H1 (cell line): ENCODE measurements at regions not wholly inside any gene's neighbourhood (a gene's known extent, or its start where the extent isn't known, plus 50 kb on each side); places are given as distances from the start of the nearest gene placed in this dataset.
A peak's percentile ranks its signal among the peaks of the same experiment; 100 is the strongest.

ENCODE experiments used
- CTCF ChIA-PET: fragments of 300-600 bp; sonication (Branson Sonifier 250); formaldehyde crosslinking; loops from one replicate; lab custom pipeline; 2021; ENCODE audit not compliant: partially characterized antibody; lab: Charles Lee
- POLR2A ChIA-PET: fragments of 300-600 bp; sonication (Branson Sonifier 250); formaldehyde crosslinking; loops from one replicate; lab custom pipeline; 2021; ENCODE audit warnings: inconsistent platforms; ENCODE audit not compliant: partially characterized antibody; lab: Charles Lee
- DNase-seq, 2 experiments: peaks; one replicate each; pipeline versions ENCODE4 v3.0.0 to v3.0.0-alpha.2; 2010 to 2022; ENCODE audit warnings: low spot score in 2 of 2, low read depth in 1 of 2, mixed read lengths in 1 of 2
- FAIRE-seq: peaks from 2 replicates; lab custom pipeline; 2011; peaks lifted over from hg19 to GRCh38; lab: Jason Lieb, UNC
- H2AFZ ChIP-seq: 2 replicates; pipeline ENCODE4 v1.8.1; 2012; ENCODE audit warnings: low read length, inconsistent platforms
- H2AK5ac ChIP-seq: 2 replicates; pipeline ENCODE4 v1.6.1; 2013; ENCODE audit warnings: low read depth, low read length
- H2BK120ac ChIP-seq: replicated peaks from 2 replicates; pipeline ENCODE3; 2013; ENCODE audit warnings: low read depth, low read length, inconsistent platforms
- H2BK12ac ChIP-seq: 2 replicates; pipeline ENCODE4 v1.6.1; 2013; ENCODE audit warnings: low read depth, low read length
- H2BK15ac ChIP-seq: 2 replicates; pipeline ENCODE4 v1.6.1; 2013; ENCODE audit warnings: low read length
- H2BK20ac ChIP-seq: 2 replicates; pipeline ENCODE4 v1.6.1; 2013; ENCODE audit warnings: low read length
- H2BK5ac ChIP-seq: 2 replicates; pipeline ENCODE4 v1.6.1; 2013; ENCODE audit warnings: low read depth, low read length
- H3K14ac ChIP-seq: 2 replicates; pipeline ENCODE4 v1.6.1; 2013; ENCODE audit warnings: inconsistent platforms; ENCODE audit not compliant: insufficient read length
- H3K18ac ChIP-seq: 2 replicates; pipeline ENCODE4 v1.6.1; 2013; ENCODE audit warnings: low read length; ENCODE audit errors: extremely low read depth
- H3K23ac ChIP-seq: 2 replicates; pipeline ENCODE4 v1.6.1; 2013; ENCODE audit warnings: inconsistent platforms; ENCODE audit not compliant: insufficient read length
- H3K23me2 ChIP-seq: 2 replicates; pipeline ENCODE4 v1.6.1; 2013; ENCODE audit warnings: low read depth, low read length
- H3K27ac ChIP-seq: 2 replicates; pipeline ENCODE4 v1.6.1; 2011; ENCODE audit warnings: low read depth, low read length, inconsistent platforms
- H3K27me3 ChIP-seq, 4 experiments: replicated peaks in 1 of 4; 1 replicate in 1 of 4; 2 replicates in 3 of 4; pipeline versions ENCODE4 v1.6.1 to v1.8.1; 2011 to 2013; ENCODE audit warnings: low read length in 3 of 4, mild to moderate bottlenecking in 3 of 4, inconsistent platforms in 2 of 4, mixed read lengths in 2 of 4, moderate library complexity in 1 of 4; ENCODE audit not compliant: control insufficient read depth in 3 of 4, insufficient read depth in 3 of 4; ENCODE audit errors: extremely low read depth in 1 of 4
- H3K36me3 ChIP-seq, 4 experiments: 2 replicates each; pipeline versions ENCODE4 v1.6.1 to v1.8.1; 2011 to 2013; ENCODE audit warnings: mild to moderate bottlenecking in 4 of 4, low read length in 3 of 4, moderate library complexity in 2 of 4, control low read depth in 1 of 4, inconsistent platforms in 1 of 4; ENCODE audit not compliant: insufficient read depth in 4 of 4, control insufficient read depth in 2 of 4
- H3K4ac ChIP-seq: replicated peaks from 2 replicates; pipeline ENCODE3; 2013; ENCODE audit warnings: low read length, low read depth, mixed read lengths, inconsistent platforms; ENCODE audit not compliant: insufficient read length
- H3K4me1 ChIP-seq, 4 experiments: replicated peaks in 1 of 4; 1 replicate in 1 of 4; 2 replicates in 3 of 4; pipeline versions ENCODE4 v1.6.1 to v1.8.1; 2011 to 2013; ENCODE audit warnings: low read length in 3 of 4, inconsistent platforms in 2 of 4, mixed read lengths in 1 of 4; ENCODE audit not compliant: insufficient read depth in 4 of 4, control insufficient read depth in 3 of 4
- H3K4me2 ChIP-seq, 2 experiments: 2 replicates each; pipeline versions ENCODE4 v1.6.1 to v1.8.1; 2011 to 2013; ENCODE audit warnings: low read depth in 2 of 2, low read length in 2 of 2, control low read depth in 1 of 2, inconsistent platforms in 1 of 2, mild to moderate bottlenecking in 1 of 2; ENCODE audit not compliant: insufficient read depth in 1 of 2
- H3K4me3 ChIP-seq, 4 experiments: fragments of 200-600, 300-600 bp in 1 of 4; sonication (generic), shearing (Covaris generic), sonication (Bioruptor Twin) in 1 of 4; 2 replicates each; pipeline versions ENCODE4 v1.5.1 to v1.8.1; 2011 to 2016; ENCODE audit warnings: low read length in 4 of 4, low read depth in 3 of 4, control low read depth in 2 of 4, inconsistent platforms in 2 of 4, mild to moderate bottlenecking in 2 of 4, mixed read lengths in 1 of 4, moderate library complexity in 1 of 4; ENCODE audit not compliant: insufficient read depth in 2 of 4; ENCODE audit errors: extremely low read depth in 1 of 4
- H3K56ac ChIP-seq: replicated peaks from 2 replicates; pipeline ENCODE3; 2013; ENCODE audit warnings: low read depth, mild to moderate bottlenecking, mixed read lengths, low read length, inconsistent platforms; ENCODE audit not compliant: insufficient read length
- H3K79me1 ChIP-seq: 2 replicates; pipeline ENCODE4 v1.6.1; 2013; ENCODE audit warnings: low read depth, low read length, control low read depth
- H3K79me2 ChIP-seq, 2 experiments: 2 replicates each; pipeline versions ENCODE4 v1.6.1 to v1.8.1; 2012 to 2013; ENCODE audit warnings: low read length in 2 of 2, mild to moderate bottlenecking in 2 of 2, inconsistent platforms in 1 of 2; ENCODE audit not compliant: insufficient read depth in 2 of 2, control insufficient read depth in 1 of 2
- H3K9ac ChIP-seq, 4 experiments: replicated peaks in 1 of 4; 1 replicate in 1 of 4; 2 replicates in 3 of 4; pipeline versions ENCODE4 v1.6.1 to v1.8.1; 2011 to 2013; ENCODE audit warnings: low read depth in 3 of 4, low read length in 3 of 4, control low read depth in 2 of 4, mild to moderate bottlenecking in 2 of 4, moderate library complexity in 2 of 4, inconsistent platforms in 1 of 4; ENCODE audit errors: extremely low read depth in 1 of 4
- H3K9me3 ChIP-seq, 2 experiments: 2 replicates each; pipeline versions ENCODE4 v1.6.1 to v1.8.1; 2012 to 2013; ENCODE audit warnings: mild to moderate bottlenecking in 2 of 2, moderate library complexity in 2 of 2, control low read depth in 1 of 2, inconsistent platforms in 1 of 2, low read depth in 1 of 2, low read length in 1 of 2, mixed read lengths in 1 of 2; ENCODE audit not compliant: insufficient read depth in 2 of 2
- H4K20me1 ChIP-seq, 2 experiments: replicated peaks in 1 of 2; 2 replicates each; pipeline versions ENCODE3 to v1.8.1; 2011 to 2013; ENCODE audit warnings: inconsistent platforms in 2 of 2, low read length in 2 of 2, mild to moderate bottlenecking in 1 of 2; ENCODE audit not compliant: insufficient read depth in 2 of 2, control insufficient read depth in 1 of 2
- H4K5ac ChIP-seq: 2 replicates; pipeline ENCODE4 v1.6.1; 2013; ENCODE audit warnings: low read length, low read depth, mixed read lengths, inconsistent platforms; ENCODE audit not compliant: insufficient read length
- H4K8ac ChIP-seq: 2 replicates; pipeline ENCODE4 v1.8.0; 2013; ENCODE audit warnings: mild to moderate bottlenecking, moderate library complexity, low read length, inconsistent platforms; ENCODE audit not compliant: insufficient read depth; ENCODE audit errors: extremely low read depth
- H4K91ac ChIP-seq: replicated peaks from 2 replicates; pipeline ENCODE3; 2013; ENCODE audit warnings: low read length, mixed read lengths, inconsistent platforms; ENCODE audit not compliant: insufficient read length
- CTCF ChIP-seq, 3 experiments: IDR thresholded peaks; 1 replicate in 2 of 3; 2 replicates in 1 of 3; pipeline versions ENCODE4 v1.5.1 to v1.6.1; 2011; ENCODE audit warnings: low read length in 3 of 3, mild to moderate bottlenecking in 3 of 3, inconsistent platforms in 2 of 3, low read depth in 1 of 3, moderate library complexity in 1 of 3; ENCODE audit not compliant: insufficient read depth in 1 of 3; ENCODE audit errors: control extremely low read depth in 1 of 3
- RAD21 ChIP-seq, 2 experiments: IDR thresholded peaks in 1 of 2; conservative IDR thresholded peaks in 1 of 2; 2 replicates each; pipeline ENCODE4 v1.6.1; 2011; ENCODE audit warnings: low read depth in 2 of 2, low read length in 2 of 2, improper control_type of control experiment in 1 of 2, inconsistent platforms in 1 of 2, mild to moderate bottlenecking in 1 of 2, moderate library complexity in 1 of 2
- SP2 ChIP-seq: IDR thresholded peaks from 2 replicates; pipeline ENCODE4 v1.6.1; 2012; ENCODE audit warnings: mild to moderate bottlenecking, low read length, inconsistent platforms
- WGBS, 2 experiments: shearing (Covaris generic) in 1 of 2; methylation state at CpG; one replicate each; pipeline versions ENCODE4 v1.1.6 to v1.1.7; 2013 to 2015; ENCODE audit warnings: low lambda C conversion rate in 2 of 2, mixed read lengths in 2 of 2, inconsistent platforms in 1 of 2, low coverage in 1 of 2, missing lambda C conversion rate in 1 of 2; ENCODE audit not compliant: insufficient replicate concordance in 2 of 2, insufficient coverage in 1 of 2, insufficient read length in 1 of 2; ENCODE audit errors: extremely low coverage in 1 of 2, missing lambda C conversion rate in 1 of 2; 5-methylcytosine and 5-hydroxymethylcytosine counted together

- no peaks in the 10 kb centered on the region for H3K9me3 ChIP-seq
- H4K8ac ChIP-seq = no peak overlapping the region
- no peak overlapping the region for H3K14ac ChIP-seq
- no peak overlapping the region for H3K4ac ChIP-seq
- H3K27ac ChIP-seq = no peak overlapping the region
- no peak overlapping the region for H2AFZ ChIP-seq
- H4K91ac ChIP-seq = no peak overlapping the region
- no peak overlapping the region for H2BK12ac ChIP-seq
- no peak overlapping the region for H3K4me3 ChIP-seq
- no peaks in the 10 kb centered on the region for H3K79me2 ChIP-seq
- no peaks in the 10 kb centered on the region for H3K27me3 ChIP-seq
- no peak for DNase-seq
- no peaks in the 10 kb centered on the region for H3K23me2 ChIP-seq
- WGBS, 2 experiments = 70% methylated on average over 2 of the region's 5 CpGs; no CpG with 5 or more reads in 1 of the 2 experiments
- H3K56ac ChIP-seq = no peak overlapping the region
- no peak for FAIRE-seq
- H2BK15ac ChIP-seq = no peak overlapping the region
- H3K79me1 ChIP-seq = no peaks in the 10 kb centered on the region
- H3K18ac ChIP-seq = no peak overlapping the region
- H2BK5ac ChIP-seq = no peak overlapping the region
- ChIA-PET POLR2A (no interaction called here), CTCF (interaction anchor here (0.6 to 3.3 kb wide), 12 partner anchors 9 to 1255 kb away, joined by 3 to 20 read pairs (median 3); no protein-coding TSS in a partner anchor)
- H3K9ac ChIP-seq = no peak overlapping the region
- no peak overlapping the region for H2BK120ac ChIP-seq
- H3K23ac ChIP-seq = no peak overlapping the region
- H2BK20ac ChIP-seq = no peak overlapping the region
- no peak overlapping the region for H2AK5ac ChIP-seq
- TF ChIP-seq CTCF (IDR thresholded peaks at IDR 0.05; ENCODE audit: control extremely low read depth in 1 of 3, insufficient read depth in 1 of 3, low read depth in 1 of 3, low read length in 3 of 3) (peak in 2 of 3 experiments; percentile 15 to 37; a peak in 2 of 4 replicates), SP2 (no peak), RAD21 (IDR thresholded peaks at IDR 0.05 in 1 of 2, conservative IDR thresholded peaks at IDR 0.05 in 1 of 2; ENCODE audit: low read depth in 2 of 2, low read length in 2 of 2) (peak; percentile 9 to 24; a peak in 2 of 4 replicates)
- no peak overlapping the region for H4K5ac ChIP-seq
- H3K36me3 ChIP-seq = no peaks in the 10 kb centered on the region
- no peak overlapping the region for H3K4me2 ChIP-seq
- H4K20me1 ChIP-seq = peaks cover 0 to 1% of the 10 kb centered on the region in 2 experiments
- peaks cover 0 to 4% (median 1%) of the 10 kb centered on the region in 4 experiments; a peak in 1 of 7 replicates for H3K4me1 ChIP-seq
Observed at GRCh38 chr6:168892031-168892430, 361.6 kb downstream of the THBS2 start.
